Esophagus muscularis mucosa (tissue), 4 donors: ENCODE measurements at regions not wholly inside any gene's neighbourhood (a gene's known extent, or its start where the extent isn't known, plus 50 kb on each side); places are given as distances from the start of the nearest gene placed in this dataset.

ENCODE experiments used
- DNase-seq: peaks from one replicate; pipeline ENCODE4 v3.0.0-alpha.2; 2017; ENCODE audit errors: extremely low spot score
- H3K27ac ChIP-seq, 4 donors: fragments of 200-600 bp; sonication (generic); replicated peaks in 1 of 4; 1 replicate in 3 of 4; 2 replicates in 1 of 4; pipeline ENCODE4 v1.5.1; 2016 to 2019; ENCODE audit warnings: mild to moderate bottlenecking in 1 of 4
- H3K27me3 ChIP-seq, 4 donors: fragments of 200-600 bp; sonication (generic); one replicate each; pipeline versions ENCODE4 v1.5.1 to v1.6.0; 2016 to 2019
- H3K36me3 ChIP-seq, 4 donors: fragments of 200-600 bp; sonication (generic); one replicate each; pipeline ENCODE4 v1.5.1; 2016 to 2019
- H3K4me1 ChIP-seq, 4 donors: fragments of 200-600 bp; sonication (generic); one replicate each; pipeline ENCODE4 v1.5.1; 2016 to 2019
- H3K4me3 ChIP-seq, 4 donors: fragments of 200-600 bp; sonication (generic); 1 replicate in 2 of 4; 2 replicates in 2 of 4; pipeline ENCODE4 v1.5.1; 2016 to 2019; ENCODE audit warnings: mild to moderate bottlenecking in 4 of 4, moderate library complexity in 1 of 4
- H3K9me3 ChIP-seq, 4 donors: fragments of 200-600 bp; sonication (generic); 1 replicate in 3 of 4; 2 replicates in 1 of 4; pipeline ENCODE4 v1.5.1; 2016 to 2019
- EP300 ChIP-seq: sonication (generic); formaldehyde crosslinking; IDR thresholded peaks from one replicate; pipeline ENCODE4 v1.6.1; 2017; ENCODE audit warnings: antibody characterized with exemption
- POLR2A ChIP-seq: fragments of 450-650 bp; IDR thresholded peaks from one replicate; pipeline ENCODE4 v1.6.1; 2017; ENCODE audit warnings: antibody characterized with exemption, moderate library complexity, mild to moderate bottlenecking, low read depth
- POLR2AphosphoS5 ChIP-seq, 2 donors: sonication (generic); formaldehyde crosslinking; IDR thresholded peaks; one replicate each; pipeline ENCODE4 v1.6.1; 2017; ENCODE audit warnings: antibody characterized with exemption in 2 of 2
- WGBS: methylation state at CpG from one replicate; pipeline ENCODE4 v1.1.5; 2018; 5-methylcytosine and 5-hydroxymethylcytosine counted together
- intact Hi-C: fragments of 100-400 bp; cut with DNase I; formaldehyde crosslinking; loops from one replicate; pipeline ENCODE4 v1.15.1; 2023
- TF ChIP-seq, protein P1 (sequence below), 3 experiments: fragments of 200-600 bp in 2 of 3; fragments of 450-650 bp in 1 of 3; sonication (generic) in 2 of 3; IDR thresholded peaks; one replicate each; pipeline ENCODE4 v1.5.1; 2017 to 2019; ENCODE audit warnings: antibody characterized with exemption in 3 of 3, mild to moderate bottlenecking in 2 of 3, moderate library complexity in 1 of 3

DNA sequence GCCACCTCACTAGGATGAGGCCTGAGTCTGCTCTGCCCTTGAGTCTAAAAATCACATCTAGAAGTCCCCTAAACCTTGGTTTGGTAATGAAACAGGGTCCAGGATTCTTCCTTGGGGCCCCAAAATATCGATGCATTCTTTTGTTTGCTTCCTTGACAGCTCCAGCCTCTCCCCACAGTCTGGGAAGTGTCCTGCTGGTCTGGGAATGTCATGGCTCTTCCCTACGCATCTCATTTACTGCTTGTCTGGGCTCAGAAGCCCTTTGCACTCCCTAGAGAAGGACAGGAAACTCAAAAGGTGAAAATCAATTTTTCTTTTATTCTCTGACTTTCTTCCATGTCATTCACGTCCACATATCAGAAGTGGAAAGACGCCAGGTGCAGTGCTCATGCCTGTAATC, 115.8 kb downstream of the DRD1 start:
- H3K27me3 ChIP-seq = peaks cover 0 to 3% (median 0%) of the 10 kb centered on the region in 4 donors
- TF ChIP-seq EP300 (no peak), POLR2AphosphoS5 (IDR thresholded peaks at IDR 0.05) (no peak), POLR2A (no peak)
- TF ChIP-seq, protein P1, sequence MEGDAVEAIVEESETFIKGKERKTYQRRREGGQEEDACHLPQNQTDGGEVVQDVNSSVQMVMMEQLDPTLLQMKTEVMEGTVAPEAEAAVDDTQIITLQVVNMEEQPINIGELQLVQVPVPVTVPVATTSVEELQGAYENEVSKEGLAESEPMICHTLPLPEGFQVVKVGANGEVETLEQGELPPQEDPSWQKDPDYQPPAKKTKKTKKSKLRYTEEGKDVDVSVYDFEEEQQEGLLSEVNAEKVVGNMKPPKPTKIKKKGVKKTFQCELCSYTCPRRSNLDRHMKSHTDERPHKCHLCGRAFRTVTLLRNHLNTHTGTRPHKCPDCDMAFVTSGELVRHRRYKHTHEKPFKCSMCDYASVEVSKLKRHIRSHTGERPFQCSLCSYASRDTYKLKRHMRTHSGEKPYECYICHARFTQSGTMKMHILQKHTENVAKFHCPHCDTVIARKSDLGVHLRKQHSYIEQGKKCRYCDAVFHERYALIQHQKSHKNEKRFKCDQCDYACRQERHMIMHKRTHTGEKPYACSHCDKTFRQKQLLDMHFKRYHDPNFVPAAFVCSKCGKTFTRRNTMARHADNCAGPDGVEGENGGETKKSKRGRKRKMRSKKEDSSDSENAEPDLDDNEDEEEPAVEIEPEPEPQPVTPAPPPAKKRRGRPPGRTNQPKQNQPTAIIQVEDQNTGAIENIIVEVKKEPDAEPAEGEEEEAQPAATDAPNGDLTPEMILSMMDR (IDR thresholded peaks at IDR 0.05) = no peak
- WGBS = 48% methylated on average over 4 of the region's 4 CpGs
- intact Hi-C loops = no loop called here
- H3K27ac ChIP-seq = no peak overlapping the region
- no peaks in the 10 kb centered on the region for H3K4me1 ChIP-seq
- no peak for DNase-seq
- H3K9me3 ChIP-seq = no peaks in the 10 kb centered on the region
- H3K36me3 ChIP-seq = no peaks in the 10 kb centered on the region
- H3K4me3 ChIP-seq = no peak overlapping the region

- Histone ChIP-seq H3K4me1 (no peaks in the 10 kb centered on the region), H3K27me3 (peaks cover 0 to under 1% (median 0%) of the 10 kb centered on the region in 4 donors), H3K36me3 (no peaks in the 10 kb centered on the region), H3K9me3 (no peaks in the 10 kb centered on the region), H3K27ac (no peak overlapping the region), H3K4me3 (no peak overlapping the region)
- no peak for DNase-seq
- TF ChIP-seq POLR2AphosphoS5 (IDR thresholded peaks at IDR 0.05) = no peak
- TF ChIP-seq, protein P1 (IDR thresholded peaks at IDR 0.05) = no peak
- intact Hi-C loops = no loop called here
These were observed 118.3 kb downstream of the DRD1 start for GRCh38 chr5:175325681-175326080.

GRCh38 chr5:175321927-175322532, 122.0 kb downstream of the DRD1 start:
- 21% methylated on average over 3 of the region's 3 CpGs for WGBS
- H3K36me3 ChIP-seq = no peaks in the 10 kb centered on the region
- H3K27me3 ChIP-seq = peaks cover 0 to 6% (median 0%) of the 10 kb centered on the region in 4 donors
- no peaks in the 10 kb centered on the region for H3K9me3 ChIP-seq
- H3K4me1 ChIP-seq = no peaks in the 10 kb centered on the region
- intact Hi-C loops = no loop called here
- TF ChIP-seq, protein P1 (IDR thresholded peaks at IDR 0.05) = no peak
- TF ChIP-seq EP300 (no peak), POLR2AphosphoS5 (IDR thresholded peaks at IDR 0.05) (no peak), POLR2A (no peak)
- no peak overlapping the region for H3K27ac ChIP-seq
- H3K4me3 ChIP-seq = no peak overlapping the region
- DNase-seq = no peak

DNA sequence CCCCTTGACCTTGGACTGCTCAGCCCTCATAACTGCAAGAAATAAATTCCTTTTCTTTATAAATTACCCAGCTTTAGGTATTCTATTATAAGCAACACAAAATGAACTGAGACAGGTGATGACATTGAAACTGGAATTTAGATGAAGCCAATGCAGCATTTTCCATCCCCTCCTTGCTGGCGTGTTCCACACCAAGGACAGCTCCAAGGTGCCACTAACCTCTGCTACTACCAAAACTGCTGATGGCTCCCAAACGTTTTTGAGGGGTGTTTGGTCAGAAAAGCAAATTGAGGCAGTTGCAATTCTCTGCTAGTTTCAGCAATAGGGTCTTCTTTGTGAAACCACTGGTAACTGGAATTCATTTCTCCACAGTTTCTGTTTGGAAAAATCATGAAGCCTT, 124.8 kb downstream of the DRD1 start:
- TF ChIP-seq POLR2A (no peak), EP300 (no peak), POLR2AphosphoS5 (IDR thresholded peaks at IDR 0.05) (no peak)
- TF ChIP-seq, protein P1 (IDR thresholded peaks at IDR 0.05) = no peak
- H3K27me3 ChIP-seq = peaks cover 0 to 6% (median 0%) of the 10 kb centered on the region in 4 donors
- no peak overlapping the region for H3K27ac ChIP-seq
- DNase-seq = no peak
- H3K9me3 ChIP-seq = no peaks in the 10 kb centered on the region
- intact Hi-C loops = no loop called here
- H3K36me3 ChIP-seq = no peaks in the 10 kb centered on the region
- 27% methylated on average over 2 of the region's 2 CpGs for WGBS
- H3K4me3 ChIP-seq = no peak overlapping the region
- H3K4me1 ChIP-seq = no peaks in the 10 kb centered on the region

DNA sequence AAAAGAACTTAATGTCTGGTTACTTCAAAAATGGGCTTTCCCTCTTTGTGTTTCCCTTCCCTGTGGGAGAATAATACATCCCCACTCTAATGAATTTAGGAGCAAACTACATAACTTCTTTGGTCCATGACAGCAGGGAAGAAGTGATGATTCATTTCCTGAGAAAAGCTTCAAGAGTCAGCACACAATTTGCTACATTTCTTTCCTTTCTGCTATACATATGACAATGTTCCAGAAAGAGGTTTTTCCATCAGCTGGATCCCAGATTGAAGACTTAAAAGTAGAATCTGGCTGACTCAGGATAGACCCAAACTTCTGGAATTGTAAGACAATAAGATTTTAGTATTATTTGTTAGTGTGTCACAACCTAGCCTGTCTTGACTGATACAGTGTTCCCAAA, 126.1 kb downstream of the DRD1 start:
- Histone ChIP-seq H3K4me3 (no peak overlapping the region), H3K27me3 (peaks cover 0 to 6% (median 0%) of the 10 kb centered on the region in 4 donors), H3K4me1 (no peaks in the 10 kb centered on the region), H3K27ac (no peak overlapping the region), H3K36me3 (no peaks in the 10 kb centered on the region), H3K9me3 (no peaks in the 10 kb centered on the region)
- TF ChIP-seq EP300 (no peak), POLR2AphosphoS5 (IDR thresholded peaks at IDR 0.05) (no peak), POLR2A (no peak)
- TF ChIP-seq, protein P1 (IDR thresholded peaks at IDR 0.05) = no peak
- intact Hi-C loops = no loop called here
- DNase-seq = no peak
